Prostate gland (tissue), 2 donors: ENCODE measurements at regions not wholly inside any gene's neighbourhood (a gene's known extent, or its start where the extent isn't known, plus 50 kb on each side); places are given as distances from the start of the nearest gene placed in this dataset.

Experiments used
- POLR2A ChIP-seq: fragments of 450-650 bp; IDR thresholded peaks from one replicate; pipeline ENCODE4 v1.6.1; 2016; ENCODE audit warnings: antibody characterized with exemption, mild to moderate bottlenecking
- POLR2AphosphoS5 ChIP-seq: sonication (generic); formaldehyde crosslinking; IDR thresholded peaks from one replicate; pipeline ENCODE4 v1.6.1; 2017; ENCODE audit warnings: antibody characterized with exemption
- TF ChIP-seq, protein P1 (sequence below), 4 experiments: fragments of 200-600 bp in 2 of 4; fragments of 450-650 bp in 2 of 4; sonication (generic) in 2 of 4; IDR thresholded peaks; 1 replicate in 3 of 4; 2 replicates in 1 of 4; pipeline ENCODE4 v1.5.1; 2016 to 2019; ENCODE audit warnings: antibody characterized with exemption in 4 of 4, mild to moderate bottlenecking in 2 of 4, moderate library complexity in 2 of 4

DNA sequence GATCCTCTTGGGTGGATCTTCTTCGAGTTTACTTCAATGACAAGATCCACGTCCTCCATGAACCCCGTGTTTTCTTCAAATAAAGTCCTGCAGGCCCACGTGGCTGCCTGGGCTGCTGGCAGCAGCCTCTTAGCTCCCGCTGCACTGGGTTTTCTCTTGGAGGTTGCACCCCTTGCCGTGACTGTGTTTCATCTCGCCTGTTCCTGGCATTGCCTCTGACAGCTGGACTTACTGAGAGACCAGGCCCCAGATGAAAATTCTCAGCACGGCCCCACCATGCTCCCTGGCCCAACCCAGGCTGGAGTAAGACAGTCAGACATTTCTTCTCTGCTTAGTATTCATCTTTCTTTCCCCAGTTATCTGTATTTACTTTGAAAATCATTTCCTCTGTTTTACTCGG, 274.8 kb upstream of the RUNX1 start:
- TF ChIP-seq, protein P1, sequence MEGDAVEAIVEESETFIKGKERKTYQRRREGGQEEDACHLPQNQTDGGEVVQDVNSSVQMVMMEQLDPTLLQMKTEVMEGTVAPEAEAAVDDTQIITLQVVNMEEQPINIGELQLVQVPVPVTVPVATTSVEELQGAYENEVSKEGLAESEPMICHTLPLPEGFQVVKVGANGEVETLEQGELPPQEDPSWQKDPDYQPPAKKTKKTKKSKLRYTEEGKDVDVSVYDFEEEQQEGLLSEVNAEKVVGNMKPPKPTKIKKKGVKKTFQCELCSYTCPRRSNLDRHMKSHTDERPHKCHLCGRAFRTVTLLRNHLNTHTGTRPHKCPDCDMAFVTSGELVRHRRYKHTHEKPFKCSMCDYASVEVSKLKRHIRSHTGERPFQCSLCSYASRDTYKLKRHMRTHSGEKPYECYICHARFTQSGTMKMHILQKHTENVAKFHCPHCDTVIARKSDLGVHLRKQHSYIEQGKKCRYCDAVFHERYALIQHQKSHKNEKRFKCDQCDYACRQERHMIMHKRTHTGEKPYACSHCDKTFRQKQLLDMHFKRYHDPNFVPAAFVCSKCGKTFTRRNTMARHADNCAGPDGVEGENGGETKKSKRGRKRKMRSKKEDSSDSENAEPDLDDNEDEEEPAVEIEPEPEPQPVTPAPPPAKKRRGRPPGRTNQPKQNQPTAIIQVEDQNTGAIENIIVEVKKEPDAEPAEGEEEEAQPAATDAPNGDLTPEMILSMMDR (IDR thresholded peaks at IDR 0.05): no peak
- TF ChIP-seq POLR2A (no peak), POLR2AphosphoS5 (no peak)
